ENCODE measurements at regions not wholly inside any gene's neighbourhood (a gene's known extent, or its start where the extent isn't known, plus 50 kb on each side); places are given as distances from the start of the nearest gene placed in this dataset.

GRCh38 chr12:58761308-58761707 is 159.0 kb downstream of the LRIG3 start:
- DNase-seq: no peak

GRCh38 chr12:58764100-58764953 is 156.0 kb downstream of the LRIG3 start:
- no peak for DNase-seq

- no peak for DNase-seq
Observed at GRCh38 chr12:58765076-58765475, 155.2 kb downstream of the LRIG3 start.

- DNase-seq: no peak
Observed at GRCh38 chr12:58765653-58766512, 154.4 kb downstream of the LRIG3 start.

- DNase-seq: no peak
Observed at GRCh38 chr12:58766513-58766870, 153.8 kb downstream of the LRIG3 start.

DNA sequence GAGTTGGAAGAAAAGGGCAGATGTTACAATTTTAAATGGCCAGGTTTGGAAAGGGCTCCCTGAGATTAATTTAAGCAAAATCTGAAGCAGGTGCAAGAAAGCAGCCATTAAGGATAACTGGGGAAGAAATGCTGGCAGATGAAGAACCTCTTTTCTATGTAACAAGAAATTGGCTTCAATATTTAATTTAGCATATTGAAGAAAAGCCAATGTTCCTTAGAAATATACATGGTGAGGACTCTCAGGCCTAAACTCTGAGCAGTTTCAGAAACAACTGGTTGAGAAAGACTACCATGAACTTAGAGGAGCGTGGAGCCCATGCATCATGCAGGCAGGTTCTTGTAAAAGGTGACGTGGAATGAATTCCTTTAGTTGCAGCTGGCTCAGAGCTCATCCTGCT is 152.8 kb downstream of the LRIG3 start:
- no peak for DNase-seq

DNA sequence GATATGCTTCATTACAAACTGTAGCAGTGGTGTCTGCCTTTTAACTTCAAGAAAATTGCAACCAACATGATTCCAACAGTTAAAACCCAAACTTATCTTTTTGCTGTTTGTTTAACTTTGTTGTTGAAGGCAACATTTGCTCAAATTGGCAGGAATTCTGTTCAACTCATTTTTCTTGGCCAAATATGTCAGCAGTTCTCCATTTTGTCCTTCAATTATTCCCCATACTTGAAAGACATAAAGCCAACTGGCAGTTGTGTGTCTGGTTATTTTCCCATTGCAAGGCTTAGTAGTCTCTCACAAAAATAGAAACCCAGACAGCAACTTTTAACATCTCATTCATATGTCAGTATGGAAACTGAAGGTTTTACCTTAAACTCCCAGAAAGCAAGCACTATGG is 146.3 kb downstream of the LRIG3 start:
- DNase-seq: no peak

DNA sequence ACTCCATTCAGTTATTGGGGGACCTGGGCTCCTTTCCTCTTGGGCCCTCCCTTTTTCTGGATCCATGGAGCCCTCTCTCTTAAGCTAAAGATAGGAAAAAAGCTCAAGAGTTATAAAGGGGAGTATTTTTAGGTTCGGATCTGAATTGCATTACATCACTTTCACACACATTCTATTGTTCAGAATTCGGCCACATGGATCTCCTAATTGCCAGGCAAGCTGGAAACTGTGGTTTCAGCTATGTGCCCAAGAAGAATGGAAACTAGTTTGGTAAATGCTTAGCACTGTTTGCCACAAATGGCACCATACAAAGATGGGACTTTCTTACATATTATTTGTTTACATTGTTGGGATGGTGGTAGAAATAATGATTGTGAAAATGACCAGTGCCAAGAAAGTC is 145.6 kb downstream of the LRIG3 start:
- DNase-seq: no peak

DNA sequence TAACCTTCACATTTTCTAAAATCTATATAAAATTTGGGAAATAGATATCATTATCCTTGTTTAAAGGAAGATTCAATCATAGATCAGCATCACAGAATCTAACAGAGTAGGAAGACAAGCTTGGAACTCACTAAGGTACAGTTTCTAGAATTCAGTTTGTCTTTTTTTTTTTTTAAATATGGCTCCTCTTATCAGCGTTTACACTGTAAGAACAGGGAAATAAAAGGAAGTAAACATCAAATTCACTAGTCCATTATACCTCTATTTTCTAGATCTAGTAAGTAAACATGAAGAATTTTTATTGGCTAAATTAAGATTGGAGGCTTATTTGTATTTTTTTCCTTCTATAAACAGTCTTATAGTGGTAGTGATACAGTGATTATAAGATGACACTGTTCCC is 144.9 kb downstream of the LRIG3 start:
- DNase-seq: no peak

GRCh38 chr12:58776144-58776543 is 144.2 kb downstream of the LRIG3 start:
- DNase-seq: no peak

- no peak for DNase-seq
Observed at GRCh38 chr12:58777815-58778214, 142.5 kb downstream of the LRIG3 start.

DNA sequence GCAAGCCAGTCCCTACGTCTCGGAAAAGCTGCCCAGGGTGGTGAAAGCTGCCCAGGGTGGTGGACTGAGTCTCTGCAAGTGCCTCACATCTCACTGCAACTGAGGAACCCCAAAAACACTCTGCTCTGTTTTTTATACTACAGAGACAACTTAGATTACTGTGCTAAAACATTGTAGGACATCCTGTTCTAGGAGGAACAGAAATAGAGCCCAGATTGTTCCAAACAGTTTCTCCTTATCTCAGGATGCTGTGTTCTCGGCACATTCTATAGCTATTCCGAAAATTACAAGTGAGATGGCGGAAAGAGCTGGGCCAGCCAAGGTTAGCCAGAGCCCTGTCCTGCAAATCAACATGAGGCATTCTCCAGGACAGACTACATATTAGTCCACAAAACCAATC is 138.7 kb downstream of the LRIG3 start:
- DNase-seq: no peak

- no peak for DNase-seq
Observed at GRCh38 chr12:58787021-58787760, 133.1 kb downstream of the LRIG3 start.

GRCh38 chr12:58794859-58795258 is 125.4 kb downstream of the LRIG3 start:
- no peak for DNase-seq

GRCh38 chr12:58795825-58796224 is 124.5 kb downstream of the LRIG3 start:
- no peak for DNase-seq

DNA sequence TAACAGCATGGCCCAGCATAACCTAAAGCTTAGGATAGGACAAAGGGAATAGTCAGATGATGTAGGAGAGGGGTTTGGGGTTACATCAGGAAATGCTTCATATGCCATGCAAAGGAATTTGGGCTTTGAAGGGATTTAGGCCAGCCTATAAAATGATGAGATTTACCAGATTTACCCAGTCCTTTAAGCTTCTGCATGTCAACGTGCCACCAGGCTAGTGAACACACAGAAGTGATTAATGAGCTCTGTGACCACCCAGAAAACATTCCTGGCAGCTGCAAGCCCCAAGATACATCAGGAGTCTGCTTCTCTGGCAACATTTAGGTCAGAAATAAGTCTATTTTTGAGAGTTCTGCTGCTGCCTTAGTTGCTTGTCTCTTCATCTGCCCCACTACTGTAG is 118.3 kb downstream of the LRIG3 start:
- DNase-seq: no peak

GRCh38 chr12:58803908-58804307 is 116.4 kb downstream of the LRIG3 start:
- no peak for DNase-seq

- DNase-seq: no peak
Observed at GRCh38 chr12:58804749-58805148, 115.6 kb downstream of the LRIG3 start.

GRCh38 chr12:58809064-58809607 is 111.2 kb downstream of the LRIG3 start:
- no peak for DNase-seq

DNA sequence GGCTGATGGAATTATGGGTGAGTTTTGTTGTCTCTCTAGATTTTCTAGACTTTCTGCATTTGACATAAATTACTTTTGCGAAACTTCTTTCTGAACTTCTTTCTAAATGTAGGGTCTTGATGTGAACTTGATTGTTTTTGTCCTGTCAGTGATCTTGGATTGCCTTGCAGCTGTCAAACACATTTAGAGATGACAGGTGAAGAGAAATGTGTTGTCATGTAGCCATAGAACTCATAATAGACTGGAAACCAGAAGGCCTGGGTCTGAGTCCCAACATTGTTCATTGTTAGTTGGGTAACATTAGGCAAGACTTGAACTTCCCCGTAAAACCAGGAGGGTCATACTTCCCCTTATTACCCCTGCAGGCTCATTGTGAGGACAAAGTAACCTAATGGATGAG is 109.0 kb downstream of the LRIG3 start:
- peak in 1 of 2 experiments; percentile 25 for DNase-seq

DNA sequence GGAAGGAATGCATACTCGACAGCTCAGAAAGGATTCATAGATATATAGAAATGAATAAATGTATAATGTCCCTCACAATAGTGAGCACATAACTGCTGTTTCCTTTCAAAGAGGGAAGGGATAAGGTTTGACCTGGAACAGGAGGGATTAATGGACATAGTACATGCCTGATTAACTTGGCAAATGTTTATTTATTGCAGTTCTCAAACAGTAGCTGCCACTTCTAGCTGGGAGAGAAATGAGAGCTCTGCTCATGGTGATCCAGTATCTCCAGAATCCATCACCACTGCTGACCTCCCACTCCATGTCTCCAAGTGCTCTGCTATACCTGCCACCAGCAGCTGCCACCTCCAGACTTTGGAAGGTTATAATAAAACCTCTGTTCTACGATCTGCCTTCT is 108.1 kb downstream of the LRIG3 start:
- DNase-seq: no peak

GRCh38 chr12:58814036-58814435 is 106.3 kb downstream of the LRIG3 start:
- no peak for DNase-seq

- no peak for DNase-seq
Observed at GRCh38 chr12:58815235-58815634, 105.1 kb downstream of the LRIG3 start.

All from AML-193 (cell line).